ENCODE measurements at regions not wholly inside any gene's neighbourhood (a gene's known extent, or its start where the extent isn't known, plus 50 kb on each side); places are given as distances from the start of the nearest gene placed in this dataset.

- 94% methylated on average over 2 of the region's 2 CpGs for whole genome bisulfite sequencing
- H3K9me3 ChIP-seq (ENCODE audit: control insufficient read depth in 4 of 4, low read length in 3 of 4): no peaks in the 10 kb centered on the region
- peaks cover 0 to 5% (median 0%) of the 10 kb centered on the region in 4 donors for H3K27me3 ChIP-seq (ENCODE audit: control insufficient read depth in 4 of 4, insufficient read depth in 4 of 4, low read length in 3 of 4)
- no peaks in the 10 kb centered on the region for H3K36me3 ChIP-seq (ENCODE audit: control insufficient read depth in 4 of 4, insufficient read depth in 3 of 4, low read depth in 1 of 4, low read length in 3 of 4)
- H3K9ac ChIP-seq (ENCODE audit: low read depth in 1 of 2, low read length in 2 of 2): no peak overlapping the region
- no peak for DNase-seq (ENCODE audit: low spot score)
- TF ChIP-seq RAD21 (IDR thresholded peaks at IDR 0.05): no peak
- TF ChIP-seq FOXA1 (IDR thresholded peaks at IDR 0.05): no peak
- no peak for TF ChIP-seq JUND (IDR thresholded peaks at IDR 0.05)
- TF ChIP-seq FOXA2 (IDR thresholded peaks at IDR 0.05): no peak
- H3K4me1 ChIP-seq (ENCODE audit: control insufficient read depth in 4 of 4, insufficient read depth in 4 of 4, low read length in 3 of 4): no peaks in the 10 kb centered on the region
- H3K4me3 ChIP-seq (ENCODE audit: low read depth in 1 of 3, low read length in 3 of 3): no peak overlapping the region
- H3K27ac ChIP-seq (ENCODE audit: low read depth in 1 of 2, low read length in 2 of 2): no peak overlapping the region
These were observed 472.0 kb upstream of the KLF6 start for GRCh38 chr10:4256971-4257370.

GRCh38 chr10:4255751-4256150 lies 470.7 kb upstream of the KLF6 start:
- no peak for DNase-seq (ENCODE audit: low spot score)
- WGBS: 70% methylated on average over 3 of the region's 3 CpGs
- no peak overlapping the region for H3K4me3 ChIP-seq (ENCODE audit: low read depth in 1 of 3, low read length in 3 of 3)
- no peaks in the 10 kb centered on the region for H3K9me3 ChIP-seq (ENCODE audit: control insufficient read depth in 4 of 4, low read length in 3 of 4)
- H3K27me3 ChIP-seq (ENCODE audit: control insufficient read depth in 4 of 4, insufficient read depth in 4 of 4, low read length in 3 of 4): peaks cover 0 to 5% (median 0%) of the 10 kb centered on the region in 4 donors
- H3K36me3 ChIP-seq (ENCODE audit: control insufficient read depth in 4 of 4, insufficient read depth in 3 of 4, low read depth in 1 of 4, low read length in 3 of 4): no peaks in the 10 kb centered on the region
- H3K9ac ChIP-seq (ENCODE audit: low read depth in 1 of 2, low read length in 2 of 2): no peak overlapping the region
- H3K4me1 ChIP-seq (ENCODE audit: control insufficient read depth in 4 of 4, insufficient read depth in 4 of 4, low read length in 3 of 4): no peaks in the 10 kb centered on the region
- no peak overlapping the region for H3K27ac ChIP-seq (ENCODE audit: low read depth in 1 of 2, low read length in 2 of 2)
- TF ChIP-seq ATF3 (IDR thresholded peaks at IDR 0.05) (no peak), CTCF (IDR thresholded peaks at IDR 0.05; ENCODE audit: low read depth, low read length, missing input control) (no peak), JUND (IDR thresholded peaks at IDR 0.05) (no peak), YY1 (IDR thresholded peaks at IDR 0.05) (no peak), MAX (IDR thresholded peaks at IDR 0.05) (no peak), SP1 (IDR thresholded peaks at IDR 0.05) (no peak), GABPA (IDR thresholded peaks at IDR 0.05 in 1 of 2, conservative IDR thresholded peaks at IDR 0.05 in 1 of 2) (no peak), RXRA (IDR thresholded peaks at IDR 0.05) (no peak), HNF4A (conservative IDR thresholded peaks at IDR 0.05) (no peak), FOXA2 (IDR thresholded peaks at IDR 0.05) (no peak), EGR1 (IDR thresholded peaks at IDR 0.05; ENCODE audit: low read depth in 2 of 2) (no peak)

GRCh38 chr10:4254101-4254994 lies 469.3 kb upstream of the KLF6 start:
- Histone ChIP-seq H3K36me3 (ENCODE audit: control insufficient read depth in 4 of 4, insufficient read depth in 3 of 4, low read depth in 1 of 4, low read length in 3 of 4) (no peaks in the 10 kb centered on the region), H3K27ac (ENCODE audit: low read depth in 1 of 2, low read length in 2 of 2) (no peak overlapping the region), H3K4me1 (ENCODE audit: control insufficient read depth in 4 of 4, insufficient read depth in 4 of 4, low read length in 3 of 4) (no peaks in the 10 kb centered on the region), H3K9ac (ENCODE audit: low read depth in 1 of 2, low read length in 2 of 2) (no peak overlapping the region), H3K27me3 (ENCODE audit: control insufficient read depth in 4 of 4, insufficient read depth in 4 of 4, low read length in 3 of 4) (peaks cover 0 to 5% (median 0%) of the 10 kb centered on the region in 4 donors), H3K4me3 (ENCODE audit: low read depth in 1 of 3, low read length in 3 of 3) (no peak overlapping the region), H3K9me3 (ENCODE audit: control insufficient read depth in 4 of 4, low read length in 3 of 4) (no peaks in the 10 kb centered on the region)
- no peak for TF ChIP-seq YY1 (IDR thresholded peaks at IDR 0.05)
- no peak for TF ChIP-seq MAX (IDR thresholded peaks at IDR 0.05)
- no peak for DNase-seq (ENCODE audit: low spot score)
- WGBS: 84% methylated on average over 11 of the region's 11 CpGs

Measured in liver (tissue), 8 donors.